ENCODE measurements at regions not wholly inside any gene's neighbourhood (a gene's known extent, or its start where the extent isn't known, plus 50 kb on each side); places are given as distances from the start of the nearest gene placed in this dataset.
A peak's percentile ranks its signal among the peaks of the same experiment; 100 is the strongest.

DNA sequence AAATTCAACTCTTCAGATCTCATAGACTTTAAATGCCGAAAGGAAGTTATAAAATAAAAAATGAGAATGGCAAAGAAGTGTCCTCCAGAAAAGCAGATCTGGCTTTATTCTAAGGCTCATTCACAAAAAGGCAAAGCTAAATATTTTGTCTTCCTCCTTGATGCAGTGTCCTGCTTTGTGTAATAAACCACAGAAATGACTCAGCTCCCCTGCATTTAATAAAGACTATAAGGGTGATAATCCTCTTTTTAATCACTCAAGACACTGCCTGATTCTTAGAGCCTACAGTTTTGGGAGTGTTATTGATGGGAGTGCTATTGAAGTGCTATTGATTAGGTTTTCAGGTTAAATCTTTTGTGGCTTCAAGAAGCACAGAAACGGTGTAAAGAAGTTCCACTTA lies 482.0 kb downstream of the PCDH20 start:
- Mint-ChIP-seq H3K4me1 (ENCODE audit: low read depth) (peaks cover 5% of the 10 kb centered on the region), H3K4me3 (ENCODE audit: low read depth) (no peak overlapping the region), H3K27ac (no peak overlapping the region), H3K36me3 (ENCODE audit: insufficient read depth) (no peaks in the 10 kb centered on the region), H3K9me3 (ENCODE audit: low read depth) (no peaks in the 10 kb centered on the region), H3K27me3 (no peaks in the 10 kb centered on the region)
- no peak for DNase-seq (ENCODE audit: low spot score, unreplicated experiment)
- TF ChIP-seq, protein P1, sequence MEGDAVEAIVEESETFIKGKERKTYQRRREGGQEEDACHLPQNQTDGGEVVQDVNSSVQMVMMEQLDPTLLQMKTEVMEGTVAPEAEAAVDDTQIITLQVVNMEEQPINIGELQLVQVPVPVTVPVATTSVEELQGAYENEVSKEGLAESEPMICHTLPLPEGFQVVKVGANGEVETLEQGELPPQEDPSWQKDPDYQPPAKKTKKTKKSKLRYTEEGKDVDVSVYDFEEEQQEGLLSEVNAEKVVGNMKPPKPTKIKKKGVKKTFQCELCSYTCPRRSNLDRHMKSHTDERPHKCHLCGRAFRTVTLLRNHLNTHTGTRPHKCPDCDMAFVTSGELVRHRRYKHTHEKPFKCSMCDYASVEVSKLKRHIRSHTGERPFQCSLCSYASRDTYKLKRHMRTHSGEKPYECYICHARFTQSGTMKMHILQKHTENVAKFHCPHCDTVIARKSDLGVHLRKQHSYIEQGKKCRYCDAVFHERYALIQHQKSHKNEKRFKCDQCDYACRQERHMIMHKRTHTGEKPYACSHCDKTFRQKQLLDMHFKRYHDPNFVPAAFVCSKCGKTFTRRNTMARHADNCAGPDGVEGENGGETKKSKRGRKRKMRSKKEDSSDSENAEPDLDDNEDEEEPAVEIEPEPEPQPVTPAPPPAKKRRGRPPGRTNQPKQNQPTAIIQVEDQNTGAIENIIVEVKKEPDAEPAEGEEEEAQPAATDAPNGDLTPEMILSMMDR (IDR thresholded peaks at IDR 0.05; ENCODE audit: unreplicated experiment), result no peak

DNA sequence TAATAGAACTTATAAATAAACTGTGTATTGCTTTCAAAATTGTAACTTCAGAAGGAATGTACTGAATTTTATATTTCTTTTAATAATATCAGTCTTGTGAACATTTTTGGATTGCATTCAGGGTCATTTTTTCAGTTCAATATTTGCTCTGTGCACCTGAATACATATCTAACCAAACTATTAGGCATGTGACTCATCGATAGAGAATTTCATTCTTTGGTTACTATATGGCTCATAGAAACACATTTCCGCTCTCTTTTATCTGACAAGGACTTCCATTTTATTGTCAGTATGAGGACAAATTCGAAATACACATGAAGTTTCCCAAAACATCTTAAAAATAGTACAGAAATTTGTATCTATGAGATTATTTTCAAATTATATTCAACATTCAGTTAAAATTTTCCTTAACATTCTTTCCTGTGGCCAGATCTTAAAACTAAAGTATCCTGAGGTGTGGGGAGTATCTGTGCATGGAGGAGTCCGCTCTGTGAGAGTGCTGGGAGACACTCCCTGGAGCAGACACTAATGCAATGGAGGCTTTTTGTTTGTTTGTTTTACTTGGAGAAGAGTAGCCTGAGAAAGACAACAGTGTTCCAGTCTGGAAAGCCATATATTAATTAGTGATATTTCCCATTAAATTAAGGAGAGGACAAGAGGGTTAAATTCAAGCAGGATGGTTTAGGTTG lies 483.6 kb downstream of the PCDH20 start:
- Mint-ChIP-seq H3K27me3 (no peaks in the 10 kb centered on the region), H3K4me3 (ENCODE audit: low read depth) (no peak overlapping the region), H3K27ac (peak overlapping the region; percentile 1), H3K9me3 (ENCODE audit: low read depth) (no peaks in the 10 kb centered on the region), H3K36me3 (ENCODE audit: insufficient read depth) (no peaks in the 10 kb centered on the region), H3K4me1 (ENCODE audit: low read depth) (peaks cover 5% of the 10 kb centered on the region)
- TF ChIP-seq, protein P1 (IDR thresholded peaks at IDR 0.05; ENCODE audit: unreplicated experiment), result no peak
- DNase-seq (ENCODE audit: low spot score, unreplicated experiment), result no peak

DNA sequence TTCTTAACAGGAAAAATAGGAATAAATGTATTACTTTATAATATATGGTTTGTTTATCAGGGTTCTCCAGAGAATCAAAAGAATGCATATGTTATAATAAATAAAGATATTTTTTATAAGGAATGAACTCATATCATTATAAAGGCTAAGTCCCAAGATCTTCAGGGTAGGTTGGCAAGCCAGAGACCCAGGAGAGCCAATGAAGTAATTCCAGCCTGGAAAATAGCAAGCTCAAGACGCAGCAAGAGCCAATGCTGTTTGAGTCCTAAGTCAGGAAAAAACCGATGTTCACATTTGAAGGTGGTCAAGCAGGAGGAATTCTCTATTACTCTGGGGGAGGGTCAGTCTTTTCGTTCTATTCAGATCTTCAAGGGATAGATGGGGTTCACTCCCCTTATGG lies 490.0 kb downstream of the PCDH20 start:
- Mint-ChIP-seq H3K36me3 (ENCODE audit: insufficient read depth) (no peaks in the 10 kb centered on the region), H3K27me3 (peaks cover 3% of the 10 kb centered on the region), H3K4me1 (ENCODE audit: low read depth) (peaks cover 5% of the 10 kb centered on the region), H3K4me3 (ENCODE audit: low read depth) (no peak overlapping the region), H3K9me3 (ENCODE audit: low read depth) (no peaks in the 10 kb centered on the region), H3K27ac (no peak overlapping the region)
- DNase-seq (ENCODE audit: low spot score, unreplicated experiment), result no peak
- TF ChIP-seq, protein P1 (IDR thresholded peaks at IDR 0.05; ENCODE audit: unreplicated experiment), result no peak

DNA sequence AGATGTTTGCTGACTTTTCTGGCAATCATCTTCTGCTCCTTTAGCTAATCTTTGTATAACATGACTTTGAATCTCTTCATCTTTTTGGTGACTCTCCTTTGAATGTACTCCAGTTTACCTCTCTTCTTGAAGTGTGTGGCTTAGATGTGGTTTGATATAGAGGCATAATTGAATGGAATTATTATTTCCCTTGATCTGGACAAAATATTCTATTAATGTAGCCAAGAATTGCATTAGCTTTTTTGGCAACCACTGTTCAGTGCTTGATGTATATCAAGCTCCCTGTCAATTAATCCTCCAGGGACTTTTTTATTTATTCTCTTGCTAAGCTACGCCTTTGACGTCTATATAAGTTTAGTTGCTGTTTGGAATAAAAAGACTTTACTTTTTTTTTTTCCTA lies 490.8 kb downstream of the PCDH20 start:
- peaks cover 3% of the 10 kb centered on the region for H3K27me3 Mint-ChIP-seq
- no peak for DNase-seq (ENCODE audit: low spot score, unreplicated experiment)
- peaks cover 5% of the 10 kb centered on the region for H3K4me1 Mint-ChIP-seq (ENCODE audit: low read depth)
- H3K4me3 Mint-ChIP-seq (ENCODE audit: low read depth), result no peak overlapping the region
- TF ChIP-seq, protein P1 (IDR thresholded peaks at IDR 0.05; ENCODE audit: unreplicated experiment), result no peak
- H3K27ac Mint-ChIP-seq, result no peak overlapping the region
- no peaks in the 10 kb centered on the region for H3K9me3 Mint-ChIP-seq (ENCODE audit: low read depth)
- no peaks in the 10 kb centered on the region for H3K36me3 Mint-ChIP-seq (ENCODE audit: insufficient read depth)

DNA sequence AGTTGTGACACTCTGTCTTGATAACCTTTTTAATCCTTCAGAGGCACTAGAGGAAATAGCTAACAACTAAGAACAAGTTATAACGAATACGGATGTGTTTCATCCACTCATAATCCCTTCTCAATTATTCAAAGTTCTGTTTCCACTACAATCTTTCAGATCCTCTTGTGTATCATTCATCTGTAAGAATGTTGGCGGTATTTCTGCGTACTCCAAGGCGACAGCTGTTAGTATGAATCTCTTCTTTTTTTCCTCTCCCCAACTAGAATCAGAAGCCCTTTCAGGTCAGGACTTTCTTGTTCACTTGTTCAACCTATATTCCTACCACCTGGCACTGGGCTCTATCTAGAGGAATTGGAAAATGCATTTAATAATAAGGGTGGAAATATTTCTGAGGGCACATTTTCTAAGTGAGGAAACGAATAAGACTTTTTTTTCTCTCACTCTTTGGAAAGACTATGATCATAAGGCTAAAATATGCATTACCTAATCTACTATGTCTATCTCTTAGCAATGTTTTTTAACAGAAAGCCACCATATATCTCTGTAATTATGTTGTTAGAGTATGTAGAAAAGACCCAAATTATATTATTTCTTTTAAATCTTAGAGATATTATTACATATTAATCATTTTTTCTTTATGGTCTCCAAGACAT lies 492.9 kb downstream of the PCDH20 start:
- DNase-seq (ENCODE audit: low spot score, unreplicated experiment), result no peak
- peaks cover 5% of the 10 kb centered on the region for H3K4me1 Mint-ChIP-seq (ENCODE audit: low read depth)
- peaks cover 3% of the 10 kb centered on the region for H3K27me3 Mint-ChIP-seq
- no peaks in the 10 kb centered on the region for H3K9me3 Mint-ChIP-seq (ENCODE audit: low read depth)
- no peaks in the 10 kb centered on the region for H3K36me3 Mint-ChIP-seq (ENCODE audit: insufficient read depth)
- H3K27ac Mint-ChIP-seq, result no peak overlapping the region
- no peak overlapping the region for H3K4me3 Mint-ChIP-seq (ENCODE audit: low read depth)
- TF ChIP-seq, protein P1 (IDR thresholded peaks at IDR 0.05; ENCODE audit: unreplicated experiment), result no peak

Data from progenitor cell of endocrine pancreas (in vitro differentiated cells).